C4-2B (cell line): ENCODE measurements at regions not wholly inside any gene's neighbourhood (a gene's known extent, or its start where the extent isn't known, plus 50 kb on each side); places are given as distances from the start of the nearest gene placed in this dataset.

Source experiments
- ZFX ChIP-seq: fragments of 450-650 bp; IDR thresholded peaks from 2 replicates; pipeline ENCODE4 v1.6.1; 2017
- TF ChIP-seq, protein P1 (sequence below): fragments of 450-650 bp; conservative IDR thresholded peaks from 2 replicates; pipeline ENCODE4 v1.5.1; 2017; ENCODE audit warnings: mild to moderate bottlenecking

GRCh38 chr2:205901491-205901890 is 184.5 kb downstream of the INO80D start:
- TF ChIP-seq, protein P1, sequence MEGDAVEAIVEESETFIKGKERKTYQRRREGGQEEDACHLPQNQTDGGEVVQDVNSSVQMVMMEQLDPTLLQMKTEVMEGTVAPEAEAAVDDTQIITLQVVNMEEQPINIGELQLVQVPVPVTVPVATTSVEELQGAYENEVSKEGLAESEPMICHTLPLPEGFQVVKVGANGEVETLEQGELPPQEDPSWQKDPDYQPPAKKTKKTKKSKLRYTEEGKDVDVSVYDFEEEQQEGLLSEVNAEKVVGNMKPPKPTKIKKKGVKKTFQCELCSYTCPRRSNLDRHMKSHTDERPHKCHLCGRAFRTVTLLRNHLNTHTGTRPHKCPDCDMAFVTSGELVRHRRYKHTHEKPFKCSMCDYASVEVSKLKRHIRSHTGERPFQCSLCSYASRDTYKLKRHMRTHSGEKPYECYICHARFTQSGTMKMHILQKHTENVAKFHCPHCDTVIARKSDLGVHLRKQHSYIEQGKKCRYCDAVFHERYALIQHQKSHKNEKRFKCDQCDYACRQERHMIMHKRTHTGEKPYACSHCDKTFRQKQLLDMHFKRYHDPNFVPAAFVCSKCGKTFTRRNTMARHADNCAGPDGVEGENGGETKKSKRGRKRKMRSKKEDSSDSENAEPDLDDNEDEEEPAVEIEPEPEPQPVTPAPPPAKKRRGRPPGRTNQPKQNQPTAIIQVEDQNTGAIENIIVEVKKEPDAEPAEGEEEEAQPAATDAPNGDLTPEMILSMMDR: no peak
- TF ChIP-seq ZFX: no peak
